ENCODE measurements at regions not wholly inside any gene's neighbourhood (a gene's known extent, or its start where the extent isn't known, plus 50 kb on each side); places are given as distances from the start of the nearest gene placed in this dataset.

- Histone ChIP-seq H3K36me3 (no peaks in the 10 kb centered on the region), H3K4me3 (no peak overlapping the region), H3K27me3 (replicated peaks; ENCODE audit: insufficient read depth) (no peaks in the 10 kb centered on the region), H3K27ac (no peak overlapping the region), H3K9me3 (no peaks in the 10 kb centered on the region), H3K4me1 (ENCODE audit: control insufficient read depth in 1 of 2, low read depth in 2 of 2) (no peaks in the 10 kb centered on the region)
- ATAC-seq (ENCODE audit: insufficient number of reproducible peaks, low FRiP score, low read depth) (no peak), DNase-seq (ENCODE audit: low spot score) (no peak)
- no peak for TF ChIP-seq CTCF (IDR thresholded peaks at IDR 0.05)
Measured at GRCh38 chr2:198343471-198343870, 539.1 kb downstream of the PLCL1 start.

- Histone ChIP-seq H3K4me1 (ENCODE audit: control insufficient read depth in 1 of 2, low read depth in 2 of 2) (no peaks in the 10 kb centered on the region), H3K27ac (no peak overlapping the region), H3K27me3 (replicated peaks; ENCODE audit: insufficient read depth) (no peaks in the 10 kb centered on the region), H3K4me3 (no peak overlapping the region), H3K9me3 (no peaks in the 10 kb centered on the region), H3K36me3 (no peaks in the 10 kb centered on the region)
- TF ChIP-seq CTCF (IDR thresholded peaks at IDR 0.05) = no peak
- ATAC-seq (ENCODE audit: insufficient number of reproducible peaks, low FRiP score, low read depth) (no peak), DNase-seq (ENCODE audit: low spot score) (no peak)
Measured at GRCh38 chr2:198340846-198341245, 536.5 kb downstream of the PLCL1 start.

GRCh38 chr2:198339116-198339515 is 534.7 kb downstream of the PLCL1 start:
- Histone ChIP-seq H3K9me3 (no peaks in the 10 kb centered on the region), H3K4me1 (ENCODE audit: control insufficient read depth in 1 of 2, low read depth in 2 of 2) (no peaks in the 10 kb centered on the region), H3K27me3 (replicated peaks; ENCODE audit: insufficient read depth) (no peaks in the 10 kb centered on the region), H3K36me3 (no peaks in the 10 kb centered on the region), H3K27ac (no peak overlapping the region), H3K4me3 (no peak overlapping the region)
- no peak for DNase-seq (ENCODE audit: low spot score)
- TF ChIP-seq CTCF (IDR thresholded peaks at IDR 0.05) = no peak
- no peak for ATAC-seq (ENCODE audit: insufficient number of reproducible peaks, low FRiP score, low read depth)

GRCh38 chr2:198337368-198337767 is 533.0 kb downstream of the PLCL1 start:
- no peak overlapping the region for H3K27ac ChIP-seq

GRCh38 chr2:198328454-198328853 is 524.1 kb downstream of the PLCL1 start:
- no peak for DNase-seq (ENCODE audit: low spot score)
- H3K4me1 ChIP-seq (ENCODE audit: control insufficient read depth in 1 of 2, low read depth in 2 of 2) = no peaks in the 10 kb centered on the region
- H3K9me3 ChIP-seq = no peaks in the 10 kb centered on the region

More at GRCh38 chr2:198337368-198337767, 533.0 kb downstream of the PLCL1 start:
- Histone ChIP-seq H3K4me3 (no peak overlapping the region), H3K36me3 (no peaks in the 10 kb centered on the region), H3K4me1 (ENCODE audit: control insufficient read depth in 1 of 2, low read depth in 2 of 2) (no peaks in the 10 kb centered on the region), H3K27me3 (replicated peaks; ENCODE audit: insufficient read depth) (no peaks in the 10 kb centered on the region), H3K9me3 (no peaks in the 10 kb centered on the region)
- no peak for TF ChIP-seq CTCF (IDR thresholded peaks at IDR 0.05)
- no peak for DNase-seq (ENCODE audit: low spot score)
- ATAC-seq (ENCODE audit: insufficient number of reproducible peaks, low FRiP score, low read depth) = no peak

More at GRCh38 chr2:198328454-198328853, 524.1 kb downstream of the PLCL1 start:
- Histone ChIP-seq H3K4me3 (no peak overlapping the region), H3K27me3 (replicated peaks; ENCODE audit: insufficient read depth) (no peaks in the 10 kb centered on the region), H3K36me3 (no peaks in the 10 kb centered on the region), H3K27ac (no peak overlapping the region)
- no peak for ATAC-seq (ENCODE audit: insufficient number of reproducible peaks, low FRiP score, low read depth)
- no peak for TF ChIP-seq CTCF (IDR thresholded peaks at IDR 0.05)
